Tibial nerve (tissue), 4 donors: ENCODE measurements at regions not wholly inside any gene's neighbourhood (a gene's known extent, or its start where the extent isn't known, plus 50 kb on each side); places are given as distances from the start of the nearest gene placed in this dataset.
"Not testable (repeated sequence)": the region's sequence is repeated elsewhere in the genome, so short reads cannot be mapped to it uniquely, and the experiment has no call there.

Source experiments
- DNase-seq, 2 donors: peaks; one replicate each; pipeline ENCODE4 v3.0.0-alpha.2; 2019; ENCODE audit warnings: low spot score in 2 of 2
- H3K27ac ChIP-seq, 4 donors: fragments of 200-600 bp; sonication (generic) in 3 of 4; one replicate each; pipeline ENCODE4 v1.5.1; 2017 to 2019; ENCODE audit warnings: mild to moderate bottlenecking in 1 of 4
- H3K27me3 ChIP-seq, 2 donors: fragments of 200-600 bp; sonication (generic) in 1 of 2; one replicate each; pipeline versions ENCODE4 v1.5.1 to v1.6.0; 2017 to 2019
- H3K36me3 ChIP-seq, 3 donors: fragments of 200-600 bp; sonication (generic); one replicate each; pipeline ENCODE4 v1.5.1; 2018 to 2019
- H3K4me1 ChIP-seq, 4 donors: fragments of 200-600 bp; sonication (generic) in 3 of 4; one replicate each; pipeline ENCODE4 v1.5.1; 2017 to 2019
- H3K4me3 ChIP-seq, 4 donors: fragments of 200-600 bp; sonication (generic) in 3 of 4; one replicate each; pipeline ENCODE4 v1.5.1; 2017 to 2019; ENCODE audit warnings: mild to moderate bottlenecking in 1 of 4, moderate library complexity in 1 of 4
- H3K9me3 ChIP-seq, 4 donors: fragments of 200-600 bp; sonication (generic) in 3 of 4; one replicate each; pipeline ENCODE4 v1.5.1; 2017 to 2019
- CTCF ChIP-seq, 5 experiments: fragments of 200-600 bp in 3 of 5; fragments of 450-650 bp in 2 of 5; sonication (generic) in 3 of 5; IDR thresholded peaks; one replicate each; pipeline ENCODE4 v1.5.1; 2016 to 2019; ENCODE audit warnings: antibody characterized with exemption in 5 of 5, mild to moderate bottlenecking in 3 of 5, moderate library complexity in 2 of 5
- EP300 ChIP-seq, 2 donors: sonication (generic); formaldehyde crosslinking; IDR thresholded peaks; one replicate each; pipeline ENCODE4 v1.6.1; 2017; ENCODE audit warnings: antibody characterized with exemption in 2 of 2, mild to moderate bottlenecking in 1 of 2
- POLR2A ChIP-seq, 2 donors: fragments of 450-650 bp; IDR thresholded peaks; one replicate each; pipeline ENCODE4 v1.6.1; 2017; ENCODE audit warnings: antibody characterized with exemption in 2 of 2, mild to moderate bottlenecking in 2 of 2, moderate library complexity in 2 of 2
- WGBS, 2 donors: methylation state at CpG; one replicate each; pipeline ENCODE4 v1.1.5; 2018; 5-methylcytosine and 5-hydroxymethylcytosine counted together

- Histone ChIP-seq H3K27ac (no peak overlapping the region), H3K4me1 (no peaks in the 10 kb centered on the region), H3K4me3 (no peak overlapping the region), H3K9me3 (peaks cover 0 to 5% (median 0%) of the 10 kb centered on the region in 4 donors), H3K36me3 (no peaks in the 10 kb centered on the region), H3K27me3 (no peaks in the 10 kb centered on the region)
- TF ChIP-seq CTCF (IDR thresholded peaks at IDR 0.05) (no peak), POLR2A (IDR thresholded peaks at IDR 0.05) (no peak), EP300 (IDR thresholded peaks at IDR 0.05) (no peak)
- no peak for DNase-seq
These were observed 788.4 kb upstream of the TMEFF2 start for GRCh38 chr2:192983173-192983572.

GRCh38 chr2:192978395-192978794, 783.7 kb upstream of the TMEFF2 start:
- Histone ChIP-seq H3K4me3 (no peak overlapping the region), H3K36me3 (no peaks in the 10 kb centered on the region), H3K4me1 (no peaks in the 10 kb centered on the region), H3K27me3 (no peaks in the 10 kb centered on the region), H3K27ac (no peak overlapping the region), H3K9me3 (no peaks in the 10 kb centered on the region)
- WGBS, 2 donors, result 46 to 56% methylated on average over 3 of the region's 3 CpGs
- TF ChIP-seq POLR2A (IDR thresholded peaks at IDR 0.05) (no peak), EP300 (IDR thresholded peaks at IDR 0.05) (no peak)
- DNase-seq, result no peak

- TF ChIP-seq POLR2A (IDR thresholded peaks at IDR 0.05) (no peak), EP300 (IDR thresholded peaks at IDR 0.05) (no peak), CTCF (IDR thresholded peaks at IDR 0.05) (no peak)
- Histone ChIP-seq H3K4me3 (no peak overlapping the region), H3K4me1 (no peaks in the 10 kb centered on the region), H3K27me3 (no peaks in the 10 kb centered on the region), H3K36me3 (no peaks in the 10 kb centered on the region), H3K9me3 (no peaks in the 10 kb centered on the region), H3K27ac (no peak overlapping the region)
- 50 to 65% methylated on average over 3 of the region's 3 CpGs for WGBS, 2 donors
- no peak for DNase-seq
These were observed 777.2 kb upstream of the TMEFF2 start for GRCh38 chr2:192971981-192972380.

- no peak overlapping the region for H3K4me3 ChIP-seq
- WGBS, 2 donors, result 35 to 39% methylated on average over 2 of the region's 2 CpGs
These were observed 774.3 kb upstream of the TMEFF2 start for GRCh38 chr2:192969055-192969454.

GRCh38 chr2:192960945-192961344, 766.2 kb upstream of the TMEFF2 start:
- no peaks in the 10 kb centered on the region for H3K36me3 ChIP-seq
- H3K9me3 ChIP-seq, result no peaks in the 10 kb centered on the region
- no peak for DNase-seq
- WGBS, 2 donors, result 80 to 86% methylated on average over 3 of the region's 3 CpGs
- no peak overlapping the region for H3K4me3 ChIP-seq
- H3K4me1 ChIP-seq, result no peaks in the 10 kb centered on the region
- H3K27me3 ChIP-seq, result no peaks in the 10 kb centered on the region
- no peak overlapping the region for H3K27ac ChIP-seq
- TF ChIP-seq CTCF (IDR thresholded peaks at IDR 0.05), result no peak
- TF ChIP-seq EP300 (IDR thresholded peaks at IDR 0.05), result no peak
- no peak for TF ChIP-seq POLR2A (IDR thresholded peaks at IDR 0.05)

More at GRCh38 chr2:192969055-192969454, 774.3 kb upstream of the TMEFF2 start:
- no peak for DNase-seq
- Histone ChIP-seq H3K9me3 (no peaks in the 10 kb centered on the region), H3K36me3 (no peaks in the 10 kb centered on the region), H3K27me3 (no peaks in the 10 kb centered on the region), H3K4me1 (no peaks in the 10 kb centered on the region), H3K27ac (no peak overlapping the region)
- no peak for TF ChIP-seq CTCF (IDR thresholded peaks at IDR 0.05)

- not testable (repeated sequence) for H3K27me3 ChIP-seq
- 85 to 90% methylated on average over 7 of the region's 7 CpGs for WGBS, 2 donors
These were observed 763.9 kb upstream of the TMEFF2 start for GRCh38 chr2:192958615-192959014.

More at GRCh38 chr2:192958615-192959014, 763.9 kb upstream of the TMEFF2 start:
- H3K36me3 ChIP-seq, H3K27ac ChIP-seq, H3K4me3 ChIP-seq, H3K4me1 ChIP-seq, H3K9me3 ChIP-seq, DNase-seq: not testable (repeated sequence)
